Activated T-cell treated with anti-CD3 and anti-CD28 coated beads for 48 hours (primary cell): ENCODE measurements at regions not wholly inside any gene's neighbourhood (a gene's known extent, or its start where the extent isn't known, plus 50 kb on each side); places are given as distances from the start of the nearest gene placed in this dataset.

Experiments
- DNase-seq: peaks from one replicate; pipeline ENCODE4 v3.0.0-alpha.2; 2020; ENCODE audit warnings: low read depth

- no peak for DNase-seq
These were observed 241.2 kb downstream of the FAM76B start for GRCh38 chr11:95548416-95548815.

DNA sequence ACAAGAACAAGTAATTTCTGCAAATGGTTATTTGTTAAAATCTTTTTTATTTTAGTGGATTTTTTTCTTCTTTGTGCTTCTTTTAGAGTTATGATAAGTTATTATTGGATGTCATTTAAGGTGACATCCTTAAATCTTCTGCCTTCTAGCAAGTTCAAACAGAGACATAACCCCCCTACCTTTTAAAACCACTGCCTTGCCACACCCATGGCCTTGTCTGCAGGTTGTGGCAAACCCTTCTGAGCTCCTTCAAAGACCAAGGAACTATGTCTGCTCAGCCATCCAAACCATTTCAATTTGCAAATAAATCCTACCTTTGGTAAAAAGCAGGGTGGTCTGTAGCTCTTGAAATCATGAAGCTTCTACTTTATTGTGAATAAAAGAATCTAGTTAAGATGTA lies 241.6 kb downstream of the FAM76B start:
- no peak for DNase-seq

- no peak for DNase-seq
These were observed 242.4 kb downstream of the FAM76B start for GRCh38 chr11:95547186-95547585.

GRCh38 chr11:95545116-95545875 lies 244.3 kb downstream of the FAM76B start:
- DNase-seq: no peak

DNA sequence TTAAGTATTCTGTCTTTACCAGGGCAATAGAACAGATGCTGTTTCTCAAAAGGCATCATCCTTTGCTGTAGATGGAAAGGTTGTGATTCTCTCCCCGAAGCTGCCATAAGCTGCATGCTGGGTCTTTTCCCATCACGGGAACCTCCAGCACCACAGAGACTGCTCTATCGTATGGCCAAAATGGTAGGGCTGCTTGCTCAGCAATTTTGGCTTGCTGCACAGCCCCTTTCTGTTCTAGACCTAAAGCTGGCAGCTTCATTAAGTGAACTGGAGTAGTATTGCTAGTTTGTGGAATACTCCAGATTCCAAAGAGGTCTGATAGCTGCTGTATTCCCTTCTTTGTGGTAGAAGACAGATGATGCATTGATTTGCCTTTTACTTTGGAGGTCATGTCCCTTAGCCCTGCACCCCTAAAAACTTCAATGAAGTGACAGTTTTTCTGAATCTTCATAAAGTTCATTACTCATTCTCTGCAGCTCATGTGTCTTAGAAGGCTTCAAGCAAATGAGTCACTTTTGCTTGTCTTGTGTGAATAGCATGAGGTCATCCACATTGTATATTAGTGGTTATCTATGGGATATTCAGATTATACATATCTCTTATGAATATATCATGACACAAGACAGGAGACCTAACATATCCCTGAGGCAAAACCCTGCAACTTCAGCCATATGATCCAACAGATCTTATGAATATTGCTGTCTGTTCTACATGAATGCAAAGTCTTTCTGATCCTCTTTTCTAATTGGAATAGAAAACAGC lies 245.3 kb downstream of the FAM76B start:
- no peak for DNase-seq

- DNase-seq: no peak
These were observed 246.6 kb downstream of the FAM76B start for GRCh38 chr11:95542868-95543551.

DNA sequence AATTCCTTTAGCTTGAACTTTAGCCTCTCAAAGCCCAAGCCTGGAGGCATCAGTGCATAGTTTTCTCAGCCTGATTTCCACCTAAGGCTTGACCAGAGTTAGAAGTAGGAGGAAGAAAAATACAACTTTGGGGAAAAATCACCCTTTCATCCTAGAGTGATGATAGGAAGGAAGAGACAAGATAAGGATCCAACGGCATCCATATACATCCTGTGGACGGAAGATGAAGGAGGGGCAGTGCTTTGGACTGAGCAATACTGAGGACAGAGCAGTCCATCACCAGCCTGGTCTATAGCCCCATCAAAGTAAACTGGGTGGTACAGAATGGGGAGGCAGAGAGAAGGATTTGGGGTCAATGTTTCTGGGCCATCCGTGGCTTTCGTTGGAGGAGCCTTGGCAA lies 247.9 kb downstream of the FAM76B start:
- no peak for DNase-seq

DNA sequence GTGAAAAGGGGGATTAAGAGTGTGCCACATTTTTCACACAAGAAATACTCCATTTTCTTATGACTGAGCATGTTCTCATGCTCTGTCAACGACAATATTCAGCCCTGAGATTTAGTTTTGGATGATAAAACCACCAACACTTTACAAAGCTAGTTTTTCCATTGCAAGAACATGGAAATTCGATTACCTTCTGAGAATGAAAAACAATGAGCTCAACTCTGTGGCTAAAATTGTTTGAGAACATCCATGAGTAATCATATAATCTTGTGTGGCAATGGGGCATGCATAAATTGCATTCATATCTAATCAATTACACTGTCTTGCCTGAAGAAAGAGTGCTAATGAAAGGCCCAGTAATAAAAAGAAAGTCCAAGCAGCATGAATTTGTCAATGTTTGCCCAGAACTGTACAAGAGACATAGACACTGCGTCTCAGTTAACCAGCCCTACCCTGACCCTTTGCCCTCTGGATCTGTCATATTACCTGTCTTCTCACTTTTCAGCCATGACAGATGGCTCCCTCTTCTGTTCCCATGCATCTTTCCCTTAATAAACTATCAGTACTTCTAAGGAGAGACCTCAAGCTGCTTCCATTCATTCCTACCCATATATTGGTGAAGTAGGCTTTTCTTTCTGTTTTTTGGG lies 253.4 kb downstream of the FAM76B start:
- DNase-seq: no peak

DNA sequence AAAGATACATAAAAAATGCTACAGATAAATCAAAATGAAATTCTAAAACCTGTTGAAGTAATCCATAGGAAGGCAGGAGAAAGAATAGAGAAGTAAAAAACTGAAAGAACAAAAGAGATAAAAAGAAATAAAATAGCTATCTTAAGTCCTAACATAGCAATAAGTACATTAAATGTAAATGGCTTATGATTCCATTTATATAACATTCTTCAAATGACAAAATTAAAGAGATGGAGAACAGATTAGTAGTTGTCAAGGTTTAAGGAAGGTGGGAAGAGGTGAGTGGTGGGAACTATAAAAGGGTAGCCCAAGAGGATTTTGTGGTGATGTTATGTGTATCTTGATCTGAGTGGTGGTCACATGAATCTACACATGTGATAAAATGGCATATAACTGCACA lies 254.8 kb downstream of the FAM76B start:
- no peak for DNase-seq

GRCh38 chr11:95534226-95534625 lies 255.4 kb downstream of the FAM76B start:
- no peak for DNase-seq

DNA sequence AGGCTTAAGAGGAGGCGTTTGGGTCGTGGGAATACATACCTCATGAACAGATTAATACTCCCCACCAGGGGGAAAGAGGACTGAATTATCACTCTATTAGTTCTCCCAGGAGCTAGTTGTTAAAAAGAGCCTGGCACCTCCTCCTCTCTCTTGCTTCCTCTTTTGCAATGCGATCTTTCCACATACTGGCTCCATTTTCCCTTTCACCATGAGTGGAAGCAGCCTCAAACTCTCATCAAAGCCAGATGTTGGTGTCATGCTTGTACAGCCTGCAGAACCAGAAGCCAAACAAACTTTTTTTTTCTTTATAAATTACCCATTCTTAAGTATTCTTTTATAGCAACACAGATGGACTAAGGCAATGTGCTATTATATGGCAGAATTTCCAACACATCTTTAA lies 258.5 kb downstream of the FAM76B start:
- DNase-seq: no peak

- no peak for DNase-seq
These were observed 265.1 kb downstream of the FAM76B start for GRCh38 chr11:95524314-95525036.

DNA sequence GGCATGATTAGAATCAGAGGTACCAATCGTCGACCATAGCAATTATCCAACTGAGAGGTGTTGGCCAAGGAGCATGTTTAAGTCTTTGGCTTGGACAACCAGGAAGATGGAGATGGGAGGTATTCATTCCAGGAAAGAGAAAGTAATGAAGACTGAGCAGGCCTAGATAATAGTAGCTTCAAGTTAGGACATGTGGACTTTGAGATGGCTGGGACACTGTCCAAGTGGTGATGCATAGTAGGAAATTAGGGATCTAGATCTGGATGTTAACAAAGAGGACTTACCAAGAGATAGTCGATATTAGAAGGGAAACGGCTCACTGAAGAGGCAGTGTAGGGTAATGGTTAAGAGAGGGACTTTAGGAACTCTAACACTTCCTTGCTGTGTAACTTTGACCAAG lies 266.7 kb downstream of the FAM76B start:
- DNase-seq: no peak

- no peak for DNase-seq
These were observed 267.7 kb downstream of the FAM76B start for GRCh38 chr11:95521862-95522261.

DNA sequence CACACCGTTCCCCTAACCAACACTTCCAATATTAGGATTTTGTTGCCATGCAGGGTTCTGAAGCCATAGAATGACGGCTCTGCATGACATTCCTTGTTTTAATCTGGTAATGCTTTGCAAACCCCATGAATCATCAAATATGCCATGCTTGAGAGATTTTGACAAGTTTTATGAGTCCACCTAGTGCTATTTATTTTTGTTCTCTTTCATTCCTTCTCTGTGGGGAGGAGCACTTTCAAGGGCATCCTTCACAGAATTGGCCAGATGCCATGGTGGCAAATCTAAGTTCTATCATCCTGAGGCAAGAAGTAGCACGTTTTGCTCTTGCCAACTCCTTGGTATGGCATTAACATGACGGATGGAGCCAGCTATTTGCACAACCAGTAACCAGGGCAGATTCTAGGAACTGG lies 268.4 kb downstream of the FAM76B start:
- no peak for DNase-seq

GRCh38 chr11:95520369-95521132 lies 269.0 kb downstream of the FAM76B start:
- DNase-seq: no peak

DNA sequence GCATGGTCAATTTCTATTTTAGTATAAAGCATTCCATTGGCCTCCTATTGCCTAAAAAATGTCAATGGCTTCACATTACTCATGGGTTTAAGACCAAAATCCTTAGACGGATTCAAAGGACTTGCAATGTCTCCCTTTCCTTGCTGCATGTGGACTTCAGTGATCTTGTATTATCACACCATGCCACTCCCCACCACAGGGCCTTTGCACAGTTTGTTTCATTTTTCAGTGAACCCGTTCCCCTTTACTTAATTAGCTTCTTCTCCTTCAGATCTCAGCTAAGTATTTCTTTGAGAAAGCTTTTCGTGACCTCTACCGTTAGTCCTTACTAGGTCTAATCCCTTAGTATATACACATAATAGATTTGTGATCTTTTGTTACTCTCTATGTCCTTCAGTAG lies 269.7 kb downstream of the FAM76B start:
- DNase-seq: no peak

DNA sequence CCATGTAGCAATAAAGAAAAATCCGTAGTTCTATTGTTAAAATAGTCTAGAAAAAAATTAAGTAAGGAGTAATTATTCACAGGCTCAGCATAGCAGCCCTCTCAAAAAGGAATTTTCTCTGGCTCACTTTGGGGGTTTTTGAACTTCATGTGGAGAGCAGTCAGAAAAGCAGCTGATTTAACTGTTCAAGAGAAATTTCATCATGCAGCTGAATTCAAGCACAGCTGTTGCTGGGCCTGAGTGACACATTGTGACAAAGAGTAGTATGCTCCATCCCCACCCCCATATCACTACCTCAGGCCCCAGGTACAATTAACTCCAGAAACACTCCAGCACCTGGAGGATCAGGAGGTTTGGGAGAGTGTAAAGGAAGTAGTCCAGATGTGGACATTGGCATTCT lies 272.1 kb downstream of the FAM76B start:
- DNase-seq: no peak

GRCh38 chr11:95516786-95517185 lies 272.8 kb downstream of the FAM76B start:
- no peak for DNase-seq

- DNase-seq: no peak
These were observed 273.4 kb downstream of the FAM76B start for GRCh38 chr11:95516175-95516574.

GRCh38 chr11:95515371-95515770 lies 274.2 kb downstream of the FAM76B start:
- DNase-seq: no peak
